Endothelial cell of umbilical vein (primary cell): ENCODE measurements at regions not wholly inside any gene's neighbourhood (a gene's known extent, or its start where the extent isn't known, plus 50 kb on each side); places are given as distances from the start of the nearest gene placed in this dataset.
"Not testable (repeated sequence)": the region's sequence is repeated elsewhere in the genome, so short reads cannot be mapped to it uniquely, and the experiment has no call there.

Experiments used
- BruUV-seq: library from RNA; stranded (reverse); fragments of 400-500 nt; replicated peaks from 2 replicates; lab custom pipeline; 2021; lab: Mats Ljungman, UMichigan
- CTCF ChIA-PET: fragments of 300-600, 350-600 bp; sonication (Branson Sonifier 250); formaldehyde crosslinking; loops from one replicate; lab custom pipeline; 2021; ENCODE audit warnings: antibody characterized with exemption, inconsistent platforms; lab: Charles Lee
- POLR2A ChIA-PET: fragments of 300-600, 350-600 bp; sonication (Branson Sonifier 250); formaldehyde crosslinking; loops from one replicate; lab custom pipeline; 2021; ENCODE audit warnings: antibody characterized with exemption, inconsistent platforms; lab: Charles Lee
- DNase-seq: peaks from one replicate; pipeline ENCODE4 v3.0.0-alpha.2; 2011; ENCODE audit warnings: low read depth, low spot score
- FAIRE-seq: peaks from 2 replicates; lab custom pipeline; 2011; peaks lifted over from hg19 to GRCh38; lab: Jason Lieb, UNC
- H2AFZ ChIP-seq: 2 replicates; pipeline ENCODE4 v1.6.0; 2012; ENCODE audit warnings: low read depth, low read length, control low read depth, inconsistent platforms
- H3K27ac ChIP-seq: 2 replicates; pipeline ENCODE4 v1.5.1; 2011; ENCODE audit warnings: low read depth, mild to moderate bottlenecking, control low read depth, low read length, moderate library complexity; ENCODE audit not compliant: insufficient read depth
- H3K27me3 ChIP-seq, 2 experiments: 2 replicates each; pipeline versions ENCODE4 v1.6.0 to v1.6.1; 2011; ENCODE audit warnings: low read length in 2 of 2, mixed read lengths in 1 of 2; ENCODE audit not compliant: control insufficient read depth in 2 of 2, insufficient read depth in 2 of 2
- H3K36me3 ChIP-seq, 2 experiments: 2 replicates in 1 of 2; 3 replicates in 1 of 2; pipeline ENCODE4 v1.5.1; 2011; ENCODE audit warnings: low read length in 2 of 2, mild to moderate bottlenecking in 1 of 2, moderate library complexity in 1 of 2; ENCODE audit not compliant: control insufficient read depth in 2 of 2, insufficient read depth in 2 of 2; ENCODE audit errors: extremely low read depth in 1 of 2
- H3K4me1 ChIP-seq: 3 replicates; pipeline ENCODE4 v1.5.1; 2011; ENCODE audit warnings: mild to moderate bottlenecking, low read length; ENCODE audit not compliant: control insufficient read depth, insufficient read depth; ENCODE audit errors: extremely low read depth
- H3K4me2 ChIP-seq: 2 replicates; pipeline ENCODE4 v1.6.1; 2011; ENCODE audit warnings: low read length, control low read depth, mixed read lengths; ENCODE audit not compliant: insufficient read depth
- H3K4me3 ChIP-seq, 3 experiments: fragments of 200-600 bp in 1 of 3; sonication (generic), shearing (Covaris generic) in 1 of 3; replicated peaks in 1 of 3; 2 replicates each; pipeline ENCODE4 v1.5.1; 2011 to 2016; ENCODE audit warnings: control low read depth in 3 of 3, low read length in 3 of 3, mild to moderate bottlenecking in 2 of 3, inconsistent platforms in 1 of 3, low read depth in 1 of 3, moderate library complexity in 1 of 3; ENCODE audit not compliant: insufficient read depth in 1 of 3
- H3K79me2 ChIP-seq: 2 replicates; pipeline ENCODE4 v1.6.0; 2012; ENCODE audit warnings: low read length, inconsistent platforms; ENCODE audit not compliant: control insufficient read depth, insufficient read depth
- H3K9ac ChIP-seq: replicated peaks from 2 replicates; pipeline ENCODE3; 2011; ENCODE audit warnings: low read length, control low read depth; ENCODE audit not compliant: insufficient read depth; ENCODE audit errors: extremely low read depth
- H3K9me1 ChIP-seq: replicated peaks from 3 replicates; pipeline ENCODE4 v1.6.0; 2011; ENCODE audit warnings: mild to moderate bottlenecking, low read length; ENCODE audit not compliant: control insufficient read depth, insufficient read depth; ENCODE audit errors: extremely low read depth
- H3K9me3 ChIP-seq: replicated peaks from 2 replicates; pipeline ENCODE4 v1.5.1; 2012; ENCODE audit warnings: low read length, inconsistent platforms; ENCODE audit not compliant: control insufficient read depth, insufficient read depth
- H4K20me1 ChIP-seq: replicated peaks from 2 replicates; pipeline ENCODE3; 2011; ENCODE audit warnings: mild to moderate bottlenecking, low read length; ENCODE audit not compliant: control insufficient read depth, insufficient read depth; ENCODE audit errors: extremely low read depth
- EZH2 ChIP-seq: IDR thresholded peaks from 2 replicates; pipeline ENCODE4 v1.6.1; 2012; ENCODE audit warnings: borderline replicate concordance, low read depth, mild to moderate bottlenecking, moderate library complexity, low read length, inconsistent platforms; ENCODE audit not compliant: severe bottlenecking
- FOS ChIP-seq: IDR thresholded peaks from 2 replicates; pipeline ENCODE4 v1.6.1; 2011; ENCODE audit warnings: mild to moderate bottlenecking, low read length, moderate library complexity, borderline replicate concordance; ENCODE audit not compliant: insufficient read depth
- GATA2 ChIP-seq: IDR thresholded peaks from 2 replicates; pipeline ENCODE4 v1.7.0; 2011; ENCODE audit warnings: low read depth, mild to moderate bottlenecking, moderate library complexity, mixed read lengths, low read length; ENCODE audit not compliant: insufficient read length, insufficient read depth
- JUN ChIP-seq: IDR thresholded peaks from 2 replicates; pipeline ENCODE4 v1.6.1; 2011; ENCODE audit warnings: borderline replicate concordance, low read depth; ENCODE audit not compliant: insufficient read length, insufficient read depth
- POLR2A ChIP-seq: IDR thresholded peaks from 2 replicates; pipeline ENCODE4 v1.6.1; 2012; ENCODE audit warnings: low read depth, mild to moderate bottlenecking, control low read depth, low read length
- POLR2AphosphoS5 ChIP-seq: IDR thresholded peaks from 2 replicates; pipeline ENCODE4 v1.6.1; 2012; ENCODE audit warnings: low read depth, mild to moderate bottlenecking, control low read depth, low read length, moderate library complexity; ENCODE audit not compliant: insufficient read depth
- dilution Hi-C: fragments of 300-500 bp; cut with MboI; formaldehyde crosslinking; loops from one replicate; pipeline ENCODE4 v1.15.0; 2019; ENCODE audit warnings: low sequenced_read_pairs; ENCODE audit not compliant: extremely low pct_ligation_motif_present
- intact Hi-C: fragments of 100-400 bp; cut with micrococcal nuclease; formaldehyde crosslinking; loops from one replicate; pipeline ENCODE4 v1.10.0; 2022
- TF ChIP-seq, protein P1 (sequence below), 2 donors: IDR thresholded peaks; 1 replicate in 1 of 2; 2 replicates in 1 of 2; pipeline ENCODE4 v1.5.1; 2011; ENCODE audit warnings: low read length in 2 of 2, mild to moderate bottlenecking in 2 of 2, moderate library complexity in 2 of 2, control low read depth in 1 of 2, inconsistent platforms in 1 of 2, low read depth in 1 of 2; ENCODE audit not compliant: insufficient read depth in 1 of 2; ENCODE audit errors: extremely low read depth in 1 of 2
- TF ChIP-seq, protein P2 (sequence below): IDR thresholded peaks from 2 replicates; pipeline ENCODE4 v1.6.1; 2011; ENCODE audit not compliant: insufficient read depth, insufficient read length

DNA sequence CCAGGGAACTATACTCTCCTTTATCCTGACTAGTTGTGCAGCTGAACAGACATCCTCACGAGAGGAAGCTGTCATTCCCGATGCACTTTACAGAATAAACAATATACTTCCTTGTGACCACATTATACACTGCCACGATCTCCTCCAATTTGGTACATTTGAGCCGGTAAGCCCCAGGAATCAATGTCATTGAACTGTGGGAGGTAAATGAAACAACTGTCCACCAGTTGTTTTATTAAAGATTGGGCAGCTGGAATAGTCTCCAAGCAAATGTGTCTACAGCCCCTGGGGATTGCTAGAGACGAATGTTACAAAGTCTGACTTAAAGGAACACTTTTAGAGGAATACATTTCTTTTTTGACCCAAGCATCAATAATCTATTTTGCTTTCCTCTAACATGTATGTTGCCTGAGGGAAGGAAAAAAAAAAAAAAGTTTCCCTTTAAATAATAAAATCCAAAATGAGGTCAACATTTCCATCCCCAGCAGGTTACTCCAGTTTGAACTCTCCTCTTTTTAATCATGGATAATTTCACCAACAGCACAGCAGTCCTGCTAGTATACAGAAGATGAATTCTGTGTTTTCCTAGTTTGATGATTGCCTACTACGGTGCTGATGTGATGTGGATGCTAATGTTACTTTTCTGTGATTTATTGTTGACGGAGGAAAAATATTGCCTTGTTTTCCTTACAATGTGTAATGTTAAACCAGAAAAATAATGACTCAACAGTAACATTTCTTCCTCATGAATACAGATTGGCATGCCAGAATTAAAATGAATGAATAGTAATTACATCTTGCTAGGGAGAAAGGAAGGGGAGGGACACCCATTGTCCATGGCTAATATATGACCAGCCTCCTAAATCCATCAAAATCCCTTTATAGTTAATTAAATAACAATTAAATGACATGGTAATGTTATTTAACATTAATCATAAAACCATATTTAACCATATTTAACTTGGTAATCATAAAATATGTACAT, 360.9 kb downstream of the NEBL start:
- FAIRE-seq: no peak
- DNase-seq: no peak
- Histone ChIP-seq H3K4me3 (no peak overlapping the region), H3K9me1 (no peaks in the 10 kb centered on the region), H3K9ac (no peak overlapping the region), H2AFZ (no peak overlapping the region), H3K36me3 (no peaks in the 10 kb centered on the region), H3K27ac (no peak overlapping the region), H3K9me3 (no peaks in the 10 kb centered on the region), H4K20me1 (no peaks in the 10 kb centered on the region), H3K4me1 (no peaks in the 10 kb centered on the region), H3K79me2 (no peaks in the 10 kb centered on the region), H3K4me2 (no peak overlapping the region), H3K27me3 (no peaks in the 10 kb centered on the region)
- ChIA-PET CTCF (no interaction called here), POLR2A (no interaction called here)
- dilution Hi-C loops (no loop called here), intact Hi-C loops (no loop called here)
- BruUV-seq: no TSS peak
- no peak for TF ChIP-seq GATA2
- no peak for TF ChIP-seq JUN
- TF ChIP-seq FOS: no peak
- no peak for TF ChIP-seq EZH2
- TF ChIP-seq, protein P1, sequence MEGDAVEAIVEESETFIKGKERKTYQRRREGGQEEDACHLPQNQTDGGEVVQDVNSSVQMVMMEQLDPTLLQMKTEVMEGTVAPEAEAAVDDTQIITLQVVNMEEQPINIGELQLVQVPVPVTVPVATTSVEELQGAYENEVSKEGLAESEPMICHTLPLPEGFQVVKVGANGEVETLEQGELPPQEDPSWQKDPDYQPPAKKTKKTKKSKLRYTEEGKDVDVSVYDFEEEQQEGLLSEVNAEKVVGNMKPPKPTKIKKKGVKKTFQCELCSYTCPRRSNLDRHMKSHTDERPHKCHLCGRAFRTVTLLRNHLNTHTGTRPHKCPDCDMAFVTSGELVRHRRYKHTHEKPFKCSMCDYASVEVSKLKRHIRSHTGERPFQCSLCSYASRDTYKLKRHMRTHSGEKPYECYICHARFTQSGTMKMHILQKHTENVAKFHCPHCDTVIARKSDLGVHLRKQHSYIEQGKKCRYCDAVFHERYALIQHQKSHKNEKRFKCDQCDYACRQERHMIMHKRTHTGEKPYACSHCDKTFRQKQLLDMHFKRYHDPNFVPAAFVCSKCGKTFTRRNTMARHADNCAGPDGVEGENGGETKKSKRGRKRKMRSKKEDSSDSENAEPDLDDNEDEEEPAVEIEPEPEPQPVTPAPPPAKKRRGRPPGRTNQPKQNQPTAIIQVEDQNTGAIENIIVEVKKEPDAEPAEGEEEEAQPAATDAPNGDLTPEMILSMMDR (IDR thresholded peaks at IDR 0.05; ENCODE audit: extremely low read depth in 1 of 2, insufficient read depth in 1 of 2, low read depth in 1 of 2, low read length in 2 of 2): no peak
- TF ChIP-seq, protein P2, sequence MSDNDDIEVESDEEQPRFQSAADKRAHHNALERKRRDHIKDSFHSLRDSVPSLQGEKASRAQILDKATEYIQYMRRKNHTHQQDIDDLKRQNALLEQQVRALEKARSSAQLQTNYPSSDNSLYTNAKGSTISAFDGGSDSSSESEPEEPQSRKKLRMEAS: no peak
- no peak for TF ChIP-seq POLR2A
- no peak for TF ChIP-seq POLR2AphosphoS5

GRCh38 chr10:20531241-20531883, 365.7 kb downstream of the NEBL start:
- BruUV-seq, H2AFZ ChIP-seq, CTCF ChIA-PET, H3K4me2 ChIP-seq, H3K9me1 ChIP-seq, intact Hi-C loops, H3K27ac ChIP-seq, H3K79me2 ChIP-seq, dilution Hi-C loops, H4K20me1 ChIP-seq, H3K4me1 ChIP-seq, H3K27me3 ChIP-seq, DNase-seq, H3K4me3 ChIP-seq, POLR2A ChIA-PET, H3K9me3 ChIP-seq, H3K9ac ChIP-seq, H3K36me3 ChIP-seq, FAIRE-seq: not testable (repeated sequence)
